OCI-M2 (cell line): ENCODE measurements at regions not wholly inside any gene's neighbourhood (a gene's known extent, or its start where the extent isn't known, plus 50 kb on each side); places are given as distances from the start of the nearest gene placed in this dataset.

Experiments
- DNase-seq: peaks from one replicate; lab custom pipeline; 2025; ENCODE audit not compliant: unreplicated experiment; lab: John Stamatoyannopoulos, UW

DNA sequence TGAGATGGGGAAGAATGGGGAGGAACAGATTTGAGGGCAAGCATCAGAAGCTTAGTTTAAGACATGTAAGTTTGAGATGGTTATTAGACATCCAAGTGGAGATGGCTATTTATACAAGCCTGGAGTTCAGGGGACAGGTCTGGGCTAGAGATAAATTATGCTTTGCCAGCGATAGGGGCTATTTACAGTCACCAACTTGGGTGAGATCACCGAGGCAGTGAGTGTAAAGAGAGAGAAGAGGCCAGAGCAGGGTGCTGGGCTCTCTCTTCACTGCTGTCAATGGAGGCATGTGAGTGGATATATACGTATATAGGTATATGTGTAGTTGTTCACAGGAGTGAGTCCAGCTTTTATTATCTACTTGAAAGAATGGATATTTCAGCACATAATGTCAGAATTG, 81.0 kb downstream of the QPCT start:
- no peak for DNase-seq

DNA sequence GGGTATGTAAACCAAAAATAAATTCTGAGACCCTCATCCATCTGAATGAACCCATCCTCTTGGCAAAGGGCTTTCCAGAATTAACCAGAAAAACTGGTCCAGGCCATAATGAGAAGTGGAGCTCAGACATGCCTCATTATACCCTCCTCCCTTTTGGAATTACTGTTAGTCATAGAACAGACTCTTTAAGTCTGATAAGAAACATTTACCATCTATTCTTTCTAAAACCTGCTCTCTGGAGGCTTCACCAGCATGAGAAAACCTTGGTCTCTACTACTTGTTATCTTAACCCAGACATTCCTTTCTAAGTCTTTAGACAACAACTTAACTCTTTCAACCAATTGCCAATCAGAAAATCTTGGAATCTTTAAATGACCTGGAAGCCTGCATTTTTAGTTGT, 82.8 kb downstream of the QPCT start:
- DNase-seq, result no peak

DNA sequence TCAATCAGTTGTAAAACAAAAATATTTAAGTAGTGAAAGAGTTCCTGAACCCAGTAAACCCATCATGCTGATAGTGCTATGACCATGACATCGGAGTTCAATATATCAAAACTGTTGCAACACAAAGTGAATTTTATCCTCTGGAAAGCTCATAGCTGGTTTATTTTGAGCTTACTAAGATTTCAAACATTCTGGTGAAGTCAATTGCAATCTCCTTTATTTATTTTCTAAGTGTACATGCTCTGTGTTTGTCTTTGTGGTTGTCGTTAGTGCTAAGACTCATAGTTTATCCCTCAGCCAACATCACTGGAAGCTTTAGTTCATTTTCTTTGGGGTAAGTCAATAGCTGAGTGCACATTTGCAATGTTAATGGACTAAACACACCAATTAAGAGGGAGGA, 91.9 kb downstream of the QPCT start:
- DNase-seq, result no peak

DNA sequence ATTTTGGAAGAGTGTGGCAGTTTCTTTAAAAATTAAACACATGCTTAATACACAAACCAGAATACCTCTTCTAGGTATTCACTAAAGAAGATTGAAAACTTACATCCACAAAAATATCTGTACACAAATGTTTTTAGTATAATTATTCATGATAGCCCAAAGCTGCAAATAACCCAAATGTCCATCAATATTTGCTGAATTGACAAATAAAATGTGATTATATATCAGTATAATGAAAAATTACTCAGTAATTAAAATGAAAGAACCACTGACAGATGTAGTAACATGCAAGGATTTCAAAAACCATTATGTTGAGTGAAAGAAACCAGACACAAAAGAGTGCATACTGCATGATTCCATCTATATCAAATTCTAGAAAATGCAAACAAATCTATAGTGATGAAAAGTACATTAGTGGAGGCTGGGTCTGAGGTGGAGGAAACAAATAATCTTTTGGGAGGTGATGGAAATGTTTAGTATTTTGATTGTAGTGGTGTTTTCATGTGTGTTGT, 94.8 kb downstream of the QPCT start:
- no peak for DNase-seq

DNA sequence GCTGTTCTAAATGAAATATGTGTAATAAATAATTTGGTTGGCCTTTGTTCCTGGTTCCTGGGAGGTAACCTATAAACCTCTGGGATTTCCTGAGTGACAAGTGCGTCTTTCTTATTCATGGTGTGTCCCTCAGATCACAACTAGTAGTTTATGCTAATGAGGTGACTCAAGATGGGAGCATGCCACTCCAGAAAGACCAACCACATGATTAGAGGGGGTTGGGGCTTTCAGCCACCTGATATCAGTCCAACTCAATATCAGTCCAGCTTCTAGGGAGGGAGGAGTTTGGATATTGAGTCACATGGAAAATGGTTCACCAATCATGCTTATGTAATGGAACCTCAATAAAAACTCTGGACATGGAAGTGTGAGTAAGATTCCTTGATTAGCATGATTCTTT, 96.6 kb downstream of the QPCT start:
- no peak for DNase-seq

DNA sequence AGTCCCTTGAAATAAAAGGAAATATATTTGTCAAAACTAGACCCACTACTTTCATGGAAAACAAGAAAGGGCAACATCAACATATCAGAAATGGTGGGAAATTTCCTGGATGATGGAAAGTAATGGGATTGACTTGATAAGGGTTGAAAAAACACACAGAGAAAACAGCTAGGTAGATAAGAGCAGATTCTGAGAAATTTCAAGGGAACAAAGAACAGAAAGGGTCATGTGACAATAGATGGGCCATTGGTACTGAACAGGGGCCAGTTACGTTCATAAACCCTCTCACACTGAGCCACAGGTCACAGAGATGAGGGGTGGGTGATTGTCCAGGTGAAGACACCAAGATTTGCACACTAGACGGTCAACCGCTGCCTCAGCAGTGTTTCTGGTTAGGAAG, 98.7 kb downstream of the QPCT start:
- no peak for DNase-seq

DNA sequence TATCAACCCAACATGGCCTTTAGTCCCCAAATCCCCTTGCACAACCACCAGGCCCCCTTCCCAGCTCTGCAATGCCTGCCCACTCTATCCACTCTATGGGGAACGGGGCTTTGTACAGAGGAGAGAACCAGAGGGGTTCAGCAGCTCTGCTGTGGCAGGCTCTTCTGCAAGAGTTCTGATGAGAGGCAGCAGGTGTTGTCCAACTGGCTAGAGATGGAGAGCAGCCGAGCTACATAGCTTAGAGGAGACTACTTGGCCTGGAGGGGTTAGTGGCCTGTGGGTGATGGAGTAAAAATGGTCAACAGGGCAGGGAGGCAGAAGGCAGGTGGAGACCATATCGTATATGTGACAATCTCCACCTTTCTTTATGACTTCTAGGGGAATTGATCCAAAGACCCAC, 103.0 kb downstream of the QPCT start:
- DNase-seq, result no peak

DNA sequence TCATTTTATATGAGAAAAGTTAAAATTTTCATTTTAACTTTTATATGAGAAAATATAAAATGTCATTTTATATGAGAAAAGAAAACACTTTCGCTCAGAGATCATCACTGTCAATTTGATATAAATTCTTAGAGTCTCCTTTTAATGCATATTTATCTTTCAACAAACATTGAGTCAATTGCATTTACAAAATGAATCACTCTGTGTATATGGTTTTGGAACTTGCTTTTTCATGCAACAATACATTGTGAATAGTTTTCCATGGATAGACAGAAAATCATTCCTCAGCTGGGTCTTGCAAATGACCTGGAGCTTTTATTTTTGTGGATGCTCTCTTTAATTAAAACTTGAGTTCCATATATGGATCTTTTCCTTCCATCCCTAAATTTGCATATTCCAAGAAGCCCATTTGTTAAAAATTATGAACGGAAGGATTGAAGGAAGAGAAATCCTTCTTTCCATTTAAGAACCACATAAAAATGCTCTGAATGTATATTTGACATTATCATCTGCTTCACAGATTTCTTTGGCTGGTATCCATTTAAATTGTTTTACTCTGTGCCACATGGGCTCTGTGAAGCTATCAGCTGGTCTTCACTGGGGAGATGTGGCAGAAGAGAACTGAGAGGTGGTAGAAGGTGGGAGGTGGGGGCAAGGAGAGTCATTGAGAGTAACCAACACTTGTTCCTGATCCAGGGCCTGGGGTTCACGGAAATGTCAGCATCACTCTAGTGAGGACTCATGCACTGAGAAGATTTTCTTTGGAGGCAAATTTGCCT, 104.1 kb downstream of the QPCT start:
- DNase-seq, result no peak

DNA sequence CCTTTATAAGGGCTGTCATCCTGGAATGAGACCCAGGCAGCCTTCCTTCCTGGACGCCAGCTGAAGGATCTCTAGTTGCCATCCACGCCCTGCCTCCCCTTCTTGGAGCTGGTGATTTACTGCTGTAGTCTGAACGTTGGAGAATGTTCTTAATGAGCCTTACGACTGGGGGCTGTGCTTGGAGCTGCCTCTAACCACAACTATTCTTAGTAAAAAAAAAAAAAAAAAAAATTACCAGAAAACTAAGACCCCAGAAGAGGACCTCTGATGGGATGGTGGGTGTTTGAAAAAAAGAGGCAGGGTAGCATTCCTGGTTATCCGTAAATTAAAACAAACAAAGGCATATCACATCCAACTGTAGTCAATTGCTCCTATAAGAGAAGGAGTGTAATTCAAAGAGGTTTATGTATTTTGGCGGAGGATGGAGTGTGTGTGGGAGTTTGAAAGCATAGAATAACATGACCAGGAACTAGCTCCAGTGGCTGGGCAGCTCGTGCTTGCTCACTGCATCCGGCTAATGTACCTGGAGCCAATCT, 105.4 kb downstream of the QPCT start:
- DNase-seq, result no peak

DNA sequence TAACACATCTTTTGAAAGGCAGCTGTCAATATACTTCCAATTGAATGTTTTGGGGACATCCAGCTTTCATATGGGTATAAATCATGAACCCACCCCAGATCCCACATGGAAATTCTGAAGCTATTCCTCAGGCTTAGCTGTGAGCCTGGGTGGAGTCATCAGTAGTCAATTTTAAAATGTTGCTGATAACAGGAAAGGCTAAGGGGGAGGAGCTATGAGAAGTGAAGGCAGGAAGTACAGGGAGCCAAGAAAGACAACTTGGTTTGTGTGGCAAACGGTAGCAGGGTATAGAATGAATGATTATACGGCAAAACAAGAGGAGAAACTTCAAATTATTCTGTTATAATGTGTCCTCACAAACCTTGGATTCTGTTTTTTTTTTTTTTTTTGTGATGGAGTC, 108.6 kb downstream of the QPCT start:
- no peak for DNase-seq

DNA sequence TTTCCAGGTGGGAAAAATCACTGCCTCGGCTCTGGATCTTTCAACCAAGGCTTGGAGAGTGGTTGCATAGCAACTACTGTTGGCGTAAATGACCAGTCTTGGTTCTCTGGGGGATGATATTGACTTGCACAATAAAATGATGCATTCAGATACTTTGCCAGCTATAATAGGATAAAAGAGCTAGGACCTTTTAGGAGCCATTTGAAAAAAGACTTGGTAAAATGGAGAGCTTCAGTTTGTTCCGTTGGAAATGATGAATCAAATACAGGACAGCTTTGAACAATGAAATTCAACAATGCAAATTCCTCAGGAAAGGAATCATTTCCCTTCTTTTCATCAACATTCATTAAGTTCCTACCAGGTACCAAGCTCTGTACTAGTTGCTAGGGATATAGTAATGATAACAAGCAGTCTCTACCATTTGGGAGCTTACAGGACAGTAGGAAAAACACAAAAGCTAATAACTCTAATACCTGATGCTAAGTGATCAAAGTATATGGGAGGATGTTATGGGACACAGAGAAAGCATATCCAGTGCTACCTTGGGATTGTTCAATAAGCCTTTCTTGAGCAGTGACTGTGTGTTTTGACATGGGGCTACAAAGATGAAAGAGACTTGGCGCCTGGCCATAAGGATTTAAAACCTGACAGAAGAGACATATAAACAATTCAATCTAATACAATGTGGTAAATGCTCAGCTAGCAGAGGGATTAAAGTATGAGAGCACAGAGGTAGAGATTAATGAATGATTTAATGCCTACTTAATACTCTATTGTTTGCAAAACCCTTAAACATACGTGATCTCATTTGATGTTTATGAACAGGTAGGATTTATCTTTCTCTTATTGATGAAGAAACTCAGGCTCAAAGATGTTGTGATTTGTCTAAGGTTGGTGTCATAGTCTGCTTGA, 110.7 kb downstream of the QPCT start:
- no peak for DNase-seq

DNA sequence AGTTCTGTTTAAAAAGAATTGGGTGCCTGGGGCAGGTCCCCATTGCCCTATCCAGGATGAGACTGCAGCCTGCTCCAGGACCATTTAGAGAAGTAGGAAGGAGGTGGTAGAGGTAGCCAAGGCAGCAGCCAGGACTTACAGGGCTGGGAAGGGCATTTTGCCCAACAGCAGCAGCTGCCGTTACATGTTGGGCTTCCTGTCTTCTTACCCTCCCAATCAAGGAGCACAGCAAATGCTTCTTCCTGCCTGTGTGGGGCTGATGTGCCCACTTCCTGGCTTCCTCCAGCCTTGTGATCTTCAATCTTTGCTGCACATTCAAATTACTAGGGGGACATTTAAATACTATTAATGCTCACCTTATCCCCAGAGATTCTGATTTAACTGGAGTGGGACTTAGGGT, 112.0 kb downstream of the QPCT start:
- no peak for DNase-seq

DNA sequence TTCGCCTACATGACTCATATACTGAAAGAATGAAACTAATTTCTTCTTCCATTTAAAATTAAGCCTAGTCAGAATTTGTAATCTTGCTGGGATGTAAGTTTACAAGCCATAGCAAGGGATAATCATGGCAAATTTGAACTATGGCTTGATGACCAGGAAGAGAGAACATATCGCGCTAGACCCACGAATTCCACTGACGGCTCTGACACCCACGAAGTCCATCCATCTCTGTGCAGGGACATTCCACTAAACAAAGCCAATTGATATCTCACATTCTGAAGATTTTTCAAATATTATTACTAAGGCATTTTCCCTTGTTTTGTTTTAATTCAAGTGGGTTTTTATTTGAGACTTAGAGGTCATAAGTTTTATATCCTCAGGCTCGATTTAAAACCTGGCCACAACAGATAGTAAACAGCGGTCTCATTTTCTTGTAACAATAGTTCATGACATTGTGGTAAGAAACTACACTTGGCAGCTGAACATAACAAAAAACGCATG, 113.0 kb downstream of the QPCT start:
- no peak for DNase-seq

DNA sequence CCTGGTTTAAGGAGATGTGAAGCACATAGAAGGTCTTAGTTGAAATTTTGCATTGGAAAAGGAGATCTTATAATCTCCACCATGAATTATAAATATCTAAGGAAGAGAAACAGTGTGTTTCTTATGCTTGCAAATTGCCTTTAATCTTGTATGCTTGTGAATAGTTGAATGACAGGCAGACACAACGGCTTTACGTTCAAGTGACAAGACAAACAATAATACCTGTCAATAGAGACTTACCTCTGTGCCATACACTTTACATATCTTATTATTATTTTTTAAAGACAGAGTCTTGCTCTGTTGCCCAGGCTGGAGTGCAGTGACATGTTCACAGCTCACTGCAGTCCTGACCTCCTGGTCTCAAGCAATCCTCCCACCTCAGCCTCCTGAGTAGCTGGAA, 113.7 kb downstream of the QPCT start:
- no peak for DNase-seq

DNA sequence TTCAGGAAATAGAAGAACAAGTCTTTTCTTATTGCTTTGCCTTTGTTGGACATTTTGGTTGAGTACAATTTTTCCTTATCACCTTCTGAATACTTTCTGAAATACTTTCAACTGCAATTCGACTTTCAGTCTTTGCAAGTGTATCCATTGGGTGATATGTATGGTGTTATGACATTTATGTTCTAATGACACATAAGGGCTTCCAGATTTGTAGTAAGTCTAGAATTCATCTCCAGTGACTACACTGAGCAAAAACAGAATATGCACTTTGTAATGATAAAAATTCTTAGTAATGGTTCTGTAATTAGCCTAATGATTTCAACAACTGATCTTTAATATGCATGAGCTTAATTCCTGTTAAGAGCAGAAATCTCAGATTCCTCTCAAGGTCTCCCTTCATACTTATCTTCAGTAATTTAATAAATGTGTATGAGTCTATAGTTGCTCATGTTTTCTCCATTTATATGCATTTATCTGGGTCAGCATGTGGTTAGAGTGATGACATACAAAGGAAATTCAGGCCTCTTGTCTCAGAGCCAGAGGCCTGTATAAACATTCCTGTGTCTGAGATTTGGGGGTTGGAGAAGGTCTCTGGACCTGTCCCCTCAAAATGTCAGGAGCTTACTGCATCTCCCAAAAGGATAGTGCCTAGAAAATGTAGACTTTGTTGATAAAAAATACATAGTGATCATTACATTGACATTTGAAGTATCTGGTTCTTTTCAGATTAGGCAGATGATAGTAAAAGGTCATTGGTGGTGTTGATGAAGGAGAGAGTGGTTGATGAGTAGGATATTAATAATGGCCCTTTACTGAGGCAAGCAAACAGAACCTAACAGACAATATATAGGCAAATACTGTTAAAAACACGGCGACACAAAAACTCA, 114.9 kb downstream of the QPCT start:
- DNase-seq, result no peak

DNA sequence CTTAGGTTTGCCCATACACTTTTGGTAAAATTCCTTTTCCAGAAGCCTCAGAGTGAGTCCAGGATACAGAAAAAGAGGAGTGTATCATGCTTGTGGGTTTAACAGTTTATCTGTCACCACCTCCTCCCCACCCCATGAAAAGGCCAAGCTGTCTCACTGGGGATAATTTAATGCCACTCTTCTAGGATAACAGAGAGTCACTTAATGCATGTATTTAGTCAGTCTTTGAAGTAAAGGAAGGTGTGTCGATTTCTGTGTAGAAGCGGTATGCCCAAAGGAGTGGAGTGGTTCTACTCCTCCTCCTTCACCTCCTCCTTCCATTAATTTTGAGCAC, 116.4 kb downstream of the QPCT start:
- DNase-seq, result no peak

DNA sequence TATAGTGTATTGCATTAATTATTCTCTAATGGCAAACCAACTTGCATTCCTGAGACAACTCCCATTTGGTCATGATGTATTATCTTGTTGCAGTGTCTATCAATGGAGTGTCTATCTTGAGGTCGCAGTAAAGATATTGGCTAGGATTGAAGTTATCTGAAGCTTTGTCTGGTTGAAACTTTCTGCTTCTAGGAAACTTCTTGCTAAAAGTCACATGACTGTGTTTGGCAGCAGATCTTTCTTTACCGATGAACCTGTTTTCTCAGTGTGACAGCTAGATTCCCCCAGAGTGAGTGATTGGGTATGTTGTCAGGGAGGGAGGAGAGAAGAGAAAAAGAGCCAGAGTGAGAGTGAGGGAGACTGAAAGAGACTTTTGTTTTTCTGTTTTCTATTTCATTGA, 119.6 kb downstream of the QPCT start:
- no peak for DNase-seq

DNA sequence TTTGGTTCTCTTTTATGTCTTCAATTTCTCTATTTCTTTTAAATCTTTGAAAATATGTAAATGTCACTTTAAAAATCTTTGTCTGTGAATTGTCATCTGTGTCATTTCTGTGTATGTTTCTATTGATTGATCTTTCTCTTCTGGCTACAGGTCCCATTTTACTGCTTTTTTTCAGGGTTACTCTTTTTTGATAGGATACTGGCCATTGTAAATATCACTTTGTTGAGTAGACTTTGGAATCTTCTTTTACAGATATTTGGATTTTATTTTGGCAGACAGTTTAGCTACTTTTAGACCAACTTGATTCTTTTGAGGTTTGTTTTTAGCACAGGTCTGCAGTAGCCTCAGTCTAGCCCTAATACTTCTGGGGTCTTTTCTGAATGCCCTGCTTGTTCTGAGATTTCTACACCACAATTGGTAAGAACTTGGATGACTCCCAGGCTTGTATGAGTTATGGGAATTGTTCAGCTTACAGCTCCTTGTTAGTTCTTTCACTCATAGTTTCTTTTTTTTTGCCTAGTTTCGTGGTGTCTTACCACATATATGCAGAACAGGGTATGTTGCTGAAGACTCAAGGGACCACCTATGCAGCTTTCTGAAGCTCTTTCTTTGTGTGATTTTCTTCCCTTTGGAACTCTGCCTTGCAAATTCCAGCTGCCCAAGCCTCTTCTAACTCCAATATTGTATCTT, 122.2 kb downstream of the QPCT start:
- no peak for DNase-seq

DNA sequence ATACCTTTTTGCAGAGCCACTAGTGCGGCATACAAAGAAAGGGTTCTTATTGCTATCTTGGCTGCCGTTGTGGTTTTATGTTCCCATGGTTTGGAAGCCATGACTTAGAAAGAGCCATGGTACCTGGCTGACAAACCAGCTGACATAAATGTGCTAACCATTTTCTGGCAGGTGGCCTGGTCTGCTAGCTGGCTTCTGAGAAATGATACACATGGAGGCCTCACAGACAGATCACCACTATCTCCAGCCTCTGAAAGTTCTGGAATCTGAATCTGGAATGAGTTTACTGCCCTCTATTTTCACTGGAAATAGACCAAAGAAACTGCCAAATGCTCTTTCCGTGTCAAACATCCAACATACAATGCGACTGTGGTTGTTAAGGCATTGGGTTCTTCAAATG, 123.7 kb downstream of the QPCT start:
- no peak for DNase-seq

DNA sequence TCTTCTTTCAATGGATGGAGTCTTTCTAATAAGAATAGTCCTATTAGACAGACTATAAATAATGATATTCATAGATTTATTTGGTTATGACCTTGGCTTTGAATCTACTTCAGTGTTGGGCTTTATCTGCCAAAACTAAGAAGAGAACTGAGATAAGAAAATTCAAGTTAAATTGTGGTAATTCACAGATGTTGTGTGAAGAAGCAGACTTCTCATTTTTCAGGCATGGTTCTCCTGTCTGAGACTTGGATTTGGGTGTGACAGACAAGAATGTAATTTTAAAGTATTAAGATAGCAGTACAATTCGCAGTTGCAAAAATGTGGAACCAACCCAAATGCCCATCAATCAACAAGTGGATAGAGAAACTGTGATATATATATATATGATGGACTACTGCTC, 124.7 kb downstream of the QPCT start:
- no peak for DNase-seq
